HS-5 (cell line): ENCODE measurements at regions not wholly inside any gene's neighbourhood (a gene's known extent, or its start where the extent isn't known, plus 50 kb on each side); places are given as distances from the start of the nearest gene placed in this dataset.

Experiments used
- DNase-seq: peaks from one replicate; pipeline ENCODE4 v3.0.0-alpha.2; 2012; ENCODE audit warnings: low read depth

GRCh38 chr4:162640152-162640551 is 476.4 kb upstream of the FSTL5 start:
- no peak for DNase-seq

GRCh38 chr4:162634390-162634789 is 470.6 kb upstream of the FSTL5 start:
- DNase-seq = no peak

- no peak for DNase-seq
Observed at GRCh38 chr4:162622664-162623063, 458.9 kb upstream of the FSTL5 start.

DNA sequence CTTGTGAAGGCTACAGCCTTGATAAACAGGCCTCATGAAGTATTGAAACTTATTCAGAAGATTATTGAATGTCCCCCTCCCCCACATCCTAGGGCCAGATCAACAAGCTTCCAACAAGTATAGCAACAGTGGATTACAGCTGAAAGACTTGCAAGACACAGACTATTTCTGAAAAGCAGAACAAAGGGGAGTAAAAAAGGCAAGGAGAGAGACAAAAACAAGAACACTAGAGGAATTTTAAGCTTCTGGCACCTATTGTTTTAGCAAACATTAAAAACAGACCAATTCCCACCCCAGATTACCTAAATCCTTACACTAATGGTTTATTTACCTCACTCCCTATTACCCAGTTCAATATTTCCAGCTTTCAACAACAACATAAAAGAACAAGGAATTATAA is 446.3 kb upstream of the FSTL5 start:
- DNase-seq = no peak

DNA sequence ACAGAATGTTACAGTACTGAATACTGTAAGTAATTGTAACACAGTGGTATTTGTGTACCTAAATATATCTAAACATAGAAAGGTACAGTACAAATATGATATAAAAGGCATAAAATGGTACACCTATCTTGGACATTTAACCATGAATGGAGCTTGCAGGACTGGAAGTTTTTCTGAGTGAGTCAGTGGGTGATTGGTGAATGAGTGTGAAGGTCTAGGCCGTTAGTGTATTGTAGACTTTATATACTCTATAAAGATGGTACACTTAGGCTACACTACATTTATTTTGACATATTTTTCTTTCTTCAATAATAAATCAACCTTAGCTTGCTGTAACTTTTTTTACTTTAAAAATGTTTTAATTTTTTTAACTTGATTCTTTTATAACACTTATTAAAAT is 422.5 kb upstream of the FSTL5 start:
- peak; percentile 11 for DNase-seq

- no peak for DNase-seq
Observed at GRCh38 chr4:162582180-162582579, 418.4 kb upstream of the FSTL5 start.

DNA sequence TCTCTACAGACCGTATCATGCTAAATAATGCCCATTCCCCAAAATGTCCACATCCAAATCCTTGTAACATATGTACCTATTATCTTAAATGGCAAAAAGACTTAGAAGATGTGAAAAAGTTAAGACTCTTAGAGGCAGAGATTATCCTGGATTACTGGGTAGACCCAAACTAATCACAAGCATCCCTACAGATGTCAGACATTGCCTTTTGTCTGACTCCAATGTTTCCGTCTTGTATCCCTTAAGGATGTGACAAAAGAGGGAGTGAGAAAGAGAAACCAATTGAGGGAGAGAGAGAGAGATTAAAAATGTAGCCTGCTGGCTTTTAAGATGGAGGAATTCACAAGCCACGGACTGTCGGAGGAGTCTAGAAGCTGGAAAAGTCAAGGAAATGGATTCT is 401.9 kb upstream of the FSTL5 start:
- DNase-seq = no peak

DNA sequence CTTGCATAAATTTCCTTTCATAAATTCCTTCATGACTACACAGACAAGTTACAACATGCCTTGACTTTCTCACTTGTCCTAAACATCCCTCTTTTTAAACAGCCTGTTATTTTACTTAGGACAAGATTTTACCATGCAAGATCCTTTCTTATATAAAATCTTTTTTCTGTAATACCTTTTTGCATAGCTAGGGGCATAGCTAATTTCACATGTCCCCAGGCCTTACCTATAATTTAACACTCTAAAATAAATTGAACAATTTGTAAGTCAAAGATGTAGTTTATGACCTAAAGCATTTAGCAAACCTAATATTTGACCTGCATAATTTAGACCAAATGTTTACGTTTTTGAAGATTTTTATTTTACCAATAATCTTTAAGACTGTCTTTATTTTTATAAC is 396.3 kb upstream of the FSTL5 start:
- DNase-seq = no peak

DNA sequence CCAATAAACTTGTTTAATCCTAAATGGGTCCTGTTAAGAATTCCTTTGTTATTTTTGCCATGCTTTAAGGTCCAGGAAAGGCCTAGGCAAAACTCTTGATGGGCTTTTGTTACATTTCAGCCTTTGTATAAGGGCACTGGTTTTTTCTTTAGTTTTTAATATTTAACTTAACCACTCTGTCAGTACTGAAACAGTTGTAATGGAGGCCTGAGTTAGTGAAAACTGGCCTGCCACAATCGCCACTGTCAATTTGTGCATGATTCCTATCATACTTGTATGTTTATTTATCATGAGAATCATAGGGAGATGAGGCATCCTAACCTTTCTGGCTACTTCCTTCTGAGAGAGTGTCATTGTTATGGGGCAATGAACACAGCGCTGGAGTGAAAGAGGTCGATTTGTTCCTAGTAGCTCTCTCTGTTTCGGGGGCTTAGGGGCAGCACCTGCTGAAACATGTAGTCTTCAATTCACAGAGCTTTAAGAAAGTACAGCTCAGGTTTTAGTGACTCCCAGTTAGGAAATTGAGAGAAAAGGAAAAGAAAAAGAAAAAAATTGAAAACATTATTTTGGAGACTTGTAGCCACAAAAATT is 393.8 kb upstream of the FSTL5 start:
- no peak for DNase-seq

- no peak for DNase-seq
Observed at GRCh38 chr4:162535121-162535520, 371.3 kb upstream of the FSTL5 start.

DNA sequence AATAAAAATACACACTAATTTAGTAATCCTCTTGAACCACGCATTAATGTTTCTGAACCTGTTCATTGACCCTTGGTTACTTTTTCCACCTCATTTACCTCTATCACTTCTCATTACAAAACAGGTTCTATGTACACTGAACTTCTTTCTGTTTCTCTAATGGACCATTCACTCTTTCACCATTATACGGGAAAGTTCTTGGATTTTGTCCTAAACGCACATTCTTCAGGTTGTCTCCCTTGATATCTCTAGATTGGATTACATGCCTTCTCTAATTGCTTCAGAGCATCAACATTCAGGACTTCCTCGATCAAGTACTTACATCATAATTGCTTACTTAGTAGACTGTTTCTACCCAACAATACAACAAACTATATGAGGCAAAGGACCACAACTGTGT is 359.4 kb upstream of the FSTL5 start:
- no peak for DNase-seq

DNA sequence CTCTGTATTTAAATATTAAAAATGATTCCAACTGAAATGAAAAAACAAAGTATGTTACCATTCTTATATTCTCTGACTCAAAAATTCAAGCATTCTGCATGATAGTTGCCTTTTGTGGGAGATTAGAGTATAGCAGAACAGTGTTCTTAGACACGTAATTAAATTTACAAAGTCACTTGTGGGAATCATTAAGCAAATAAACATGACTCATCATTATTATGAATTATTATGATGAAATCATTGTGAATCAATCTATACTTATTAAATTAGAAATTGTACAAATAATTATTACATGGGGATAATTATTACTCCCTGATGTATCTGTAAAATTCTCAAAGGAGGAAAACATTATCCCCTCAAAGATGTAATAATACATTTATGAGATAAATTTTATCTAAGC is 358.9 kb upstream of the FSTL5 start:
- DNase-seq = no peak

DNA sequence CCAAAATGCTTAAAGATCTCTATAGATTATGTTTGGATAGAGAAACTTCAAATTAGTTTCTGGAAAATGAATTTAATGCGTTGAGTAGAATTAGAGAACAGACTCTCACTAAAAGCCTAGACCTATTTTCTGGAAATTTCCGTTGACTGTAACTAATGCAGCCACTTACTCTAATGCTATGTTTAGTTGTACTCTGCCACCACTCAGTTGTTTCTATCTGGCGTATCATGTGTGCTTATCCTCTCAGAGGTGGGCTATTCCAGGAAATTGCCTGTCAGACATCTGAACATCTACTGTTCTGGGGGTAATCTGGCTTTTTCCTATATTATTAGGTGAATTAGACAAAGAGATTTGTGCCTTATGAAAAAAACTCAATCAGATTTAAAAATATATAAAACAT is 347.1 kb upstream of the FSTL5 start:
- DNase-seq = no peak

DNA sequence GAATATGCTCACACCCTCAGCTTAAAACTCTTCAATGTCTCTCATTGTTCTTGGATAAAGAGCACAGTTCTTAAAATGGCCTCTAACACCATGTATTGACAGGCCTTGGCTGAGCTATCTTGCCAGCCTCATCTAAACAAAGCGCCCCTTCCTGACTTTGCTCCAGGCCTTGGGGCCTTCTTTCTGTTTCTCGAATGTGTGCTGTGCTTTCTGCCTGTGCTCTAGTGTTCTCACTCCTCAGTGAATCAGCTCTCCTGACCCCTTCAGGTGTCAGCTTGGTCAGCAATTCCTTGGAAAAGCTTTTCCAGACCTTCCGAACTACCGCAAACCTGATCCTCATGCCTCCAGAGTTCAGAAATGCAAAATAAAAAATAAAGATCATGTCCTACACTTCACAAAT is 346.3 kb upstream of the FSTL5 start:
- no peak for DNase-seq

- no peak for DNase-seq
Observed at GRCh38 chr4:162509333-162509732, 345.5 kb upstream of the FSTL5 start.

DNA sequence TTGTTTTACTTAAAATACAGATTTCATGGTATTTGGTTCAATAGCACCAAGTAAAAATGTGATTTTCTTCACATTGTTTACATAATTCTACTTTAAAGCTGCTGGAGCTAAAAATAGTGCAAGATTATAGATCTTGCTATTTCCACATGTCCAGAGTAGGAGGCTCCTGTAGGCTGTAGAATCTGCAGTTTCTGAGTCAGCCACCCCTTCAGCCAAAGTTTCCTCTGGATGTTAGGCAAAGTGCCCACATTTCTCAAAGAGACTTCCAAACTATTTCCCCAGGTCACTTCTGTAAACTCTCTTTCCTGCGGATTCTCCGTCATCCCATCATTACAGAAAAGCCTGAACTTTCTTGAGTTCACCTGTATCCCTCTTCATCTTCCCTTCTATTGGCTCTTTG is 342.5 kb upstream of the FSTL5 start:
- peak; percentile 30 for DNase-seq

- no peak for DNase-seq
Observed at GRCh38 chr4:162503868-162504267, 340.1 kb upstream of the FSTL5 start.

GRCh38 chr4:162502109-162502508 is 338.3 kb upstream of the FSTL5 start:
- DNase-seq = no peak

DNA sequence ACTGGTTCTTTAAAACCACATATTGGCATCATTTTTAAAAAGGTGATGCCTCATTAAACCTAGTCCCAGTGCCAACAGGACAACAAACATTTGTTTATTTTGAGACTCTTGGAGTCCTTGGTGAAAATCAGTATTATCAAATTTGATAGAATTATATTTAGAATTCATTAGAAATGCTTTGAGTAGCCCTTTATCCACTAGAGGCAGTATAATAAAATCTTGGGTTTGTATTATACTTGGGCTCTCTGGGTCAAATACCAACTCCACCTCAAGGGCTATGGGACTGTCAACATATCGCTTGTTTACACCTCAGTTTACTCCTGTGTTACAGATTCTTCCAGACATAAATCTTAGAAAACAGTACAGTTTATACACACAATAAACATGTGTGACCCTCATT is 335.7 kb upstream of the FSTL5 start:
- DNase-seq = no peak

GRCh38 chr4:162498168-162498567 is 334.4 kb upstream of the FSTL5 start:
- DNase-seq = no peak

- DNase-seq = no peak
Observed at GRCh38 chr4:162497564-162498167, 333.9 kb upstream of the FSTL5 start.

DNA sequence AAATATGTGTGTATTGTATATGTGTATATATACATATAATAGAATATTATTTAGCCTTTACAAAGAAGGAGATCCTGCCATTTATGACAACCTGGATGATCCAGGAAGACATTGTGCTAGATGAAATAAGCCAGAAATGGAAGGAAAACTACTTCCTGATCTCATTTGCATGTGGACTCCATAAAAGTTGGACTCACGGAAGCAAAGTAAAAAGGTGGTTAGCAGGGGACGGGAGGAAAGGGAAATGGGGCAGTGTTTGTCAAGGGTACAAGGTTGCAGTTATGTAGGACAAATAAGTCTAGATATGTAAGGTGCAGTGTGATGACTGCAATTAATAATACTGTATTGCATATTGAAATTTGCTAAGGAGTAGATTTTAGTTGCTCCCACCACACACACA is 331.1 kb upstream of the FSTL5 start:
- no peak for DNase-seq

- peak; percentile 38 for DNase-seq
Observed at GRCh38 chr4:162485486-162485885, 321.7 kb upstream of the FSTL5 start.

- DNase-seq = no peak
Observed at GRCh38 chr4:162475246-162475645, 311.4 kb upstream of the FSTL5 start.
